SK-N-MC (cell line): ENCODE measurements at regions not wholly inside any gene's neighbourhood (a gene's known extent, or its start where the extent isn't known, plus 50 kb on each side); places are given as distances from the start of the nearest gene placed in this dataset.

Experiments
- EZH2 ChIP-seq: fragments of 200-600 bp; sonication (generic); IDR thresholded peaks from one replicate; pipeline ENCODE4 v1.6.1; 2017; ENCODE audit warnings: antibody characterized with exemption
- POLR2AphosphoS5 ChIP-seq: IDR thresholded peaks from 2 replicates; pipeline ENCODE4 v1.6.1; 2012; ENCODE audit warnings: mild to moderate bottlenecking, low read depth, low read length, borderline replicate concordance

GRCh38 chr14:30180219-30180618 lies 252.6 kb upstream of the PRKD1 start:
- TF ChIP-seq POLR2AphosphoS5: no peak
- TF ChIP-seq EZH2: no peak
